GM18502 (cell line): ENCODE measurements at regions not wholly inside any gene's neighbourhood (a gene's known extent, or its start where the extent isn't known, plus 50 kb on each side); places are given as distances from the start of the nearest gene placed in this dataset.
"Not testable (repeated sequence)": the region's sequence is repeated elsewhere in the genome, so short reads cannot be mapped to it uniquely, and the experiment has no call there.

Experiments
- ATAC-seq: cut with Tn5 transposase; IDR thresholded peaks from one replicate; pipeline ENCODE4 v1.9.1; 2021; ENCODE audit warnings: mild to moderate bottlenecking; ENCODE audit not compliant: unreplicated experiment, poor library complexity

DNA sequence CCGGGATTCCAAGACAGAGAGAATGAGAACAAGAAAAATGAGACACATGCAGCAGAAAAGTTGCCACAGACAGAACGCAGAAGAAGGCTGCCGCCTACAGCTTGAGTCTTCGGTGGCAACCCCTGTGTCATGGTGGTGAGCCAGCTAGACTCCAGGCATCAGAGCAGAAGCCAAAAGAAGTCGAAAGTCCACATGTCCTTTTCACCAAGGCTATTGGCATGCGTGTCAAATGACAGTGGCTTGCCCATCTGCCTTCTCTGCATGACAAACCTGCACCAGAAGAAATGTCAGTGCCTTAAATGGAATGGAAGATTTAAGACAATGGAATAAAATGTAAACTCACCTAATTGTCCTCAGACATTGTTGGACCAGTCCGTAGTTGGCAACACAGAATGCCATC is 93.9 kb upstream of the NPSR1 start:
- no peak for ATAC-seq

GRCh38 chr7:34567906-34568305 is 90.1 kb upstream of the NPSR1 start:
- no peak for ATAC-seq

DNA sequence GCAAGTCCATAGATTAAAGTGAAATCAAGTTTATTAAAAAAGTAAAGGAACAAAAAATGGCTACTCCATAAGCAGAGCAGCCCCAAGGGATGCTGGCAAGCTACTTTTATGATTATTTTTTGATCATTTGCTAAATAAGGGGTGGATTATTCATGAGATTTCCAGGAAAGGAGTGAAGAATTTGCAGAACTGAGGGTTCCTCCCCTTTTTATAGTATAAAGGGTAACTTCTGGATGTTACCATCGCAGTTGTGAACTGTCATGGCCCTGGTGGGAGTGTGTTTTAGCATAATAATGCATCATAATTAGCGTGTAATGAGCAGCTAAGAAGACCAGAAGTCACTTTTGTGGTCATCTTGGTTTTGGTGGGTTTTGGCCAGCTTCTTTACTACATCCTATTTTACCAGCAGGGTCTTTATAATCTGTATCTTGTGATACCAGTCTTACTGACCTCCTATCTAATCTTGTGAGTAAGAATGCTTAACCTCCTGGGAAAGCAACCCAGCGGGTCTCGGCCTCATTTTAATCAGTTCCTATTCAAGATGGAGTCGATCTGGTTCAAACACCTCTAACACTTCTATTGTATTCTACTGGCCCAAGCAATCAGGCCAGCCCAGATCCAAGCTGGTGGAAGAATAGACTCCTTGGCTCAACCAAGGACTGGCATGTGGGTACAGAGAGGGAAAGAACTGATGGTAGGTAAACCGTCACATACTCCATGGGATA is 87.9 kb upstream of the NPSR1 start:
- ATAC-seq: no peak

GRCh38 chr7:34575006-34575405 is 83.0 kb upstream of the NPSR1 start:
- no peak for ATAC-seq

DNA sequence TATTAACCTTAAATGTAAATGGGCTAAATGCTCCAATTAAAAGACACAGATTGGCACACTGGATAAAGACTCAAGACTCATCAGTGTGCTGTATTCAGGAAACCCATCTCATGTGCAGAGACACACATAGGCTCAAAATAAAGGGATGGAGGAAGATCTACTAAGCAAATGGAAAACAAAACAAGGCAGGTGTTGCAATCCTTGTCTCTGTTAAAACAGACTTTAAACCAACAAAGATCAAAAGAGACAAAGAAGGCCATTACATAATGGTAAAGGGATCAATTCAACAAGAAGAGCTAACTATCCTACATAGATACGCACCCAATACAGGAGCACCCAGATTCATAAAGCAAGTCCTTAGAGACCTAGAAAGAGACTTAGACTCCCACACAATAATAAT is 80.1 kb upstream of the NPSR1 start:
- ATAC-seq: not testable (repeated sequence)

DNA sequence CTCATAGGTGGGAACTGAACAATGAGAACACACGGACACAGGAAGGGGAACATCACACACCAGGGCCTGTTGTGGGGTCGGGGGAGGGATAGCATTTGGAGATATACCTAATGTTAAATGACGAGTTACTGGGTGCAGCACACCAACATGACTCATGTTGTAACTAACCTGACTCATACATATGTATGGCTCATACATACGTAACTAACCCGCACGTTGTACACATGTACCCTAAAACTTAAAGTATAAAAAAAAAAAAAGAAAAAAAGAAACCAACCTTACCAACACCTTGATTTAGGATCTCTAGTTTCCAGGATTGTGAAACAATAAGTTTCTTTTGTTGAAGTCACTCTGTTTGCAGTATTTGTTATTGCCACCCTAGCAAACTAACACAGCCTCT is 76.3 kb upstream of the NPSR1 start:
- ATAC-seq: not testable (repeated sequence)

GRCh38 chr7:34584526-34584925 is 73.5 kb upstream of the NPSR1 start:
- ATAC-seq: no peak

GRCh38 chr7:34596887-34597286 is 61.1 kb upstream of the NPSR1 start:
- no peak for ATAC-seq

- ATAC-seq: no peak
These were observed 54.1 kb upstream of the NPSR1 start for GRCh38 chr7:34603711-34604444.
